ENCODE measurements at regions not wholly inside any gene's neighbourhood (a gene's known extent, or its start where the extent isn't known, plus 50 kb on each side); places are given as distances from the start of the nearest gene placed in this dataset.

GRCh38 chr10:130422366-130423324, 286.5 kb downstream of the GLRX3 start:
- no TSS peak for BruUV-seq (replicated peaks)
- ATAC-seq, result no peak
- ChIA-PET CTCF (no interaction called here), POLR2A (ENCODE audit: unreplicated experiment) (no interaction called here)
- no peak for DNase-seq
- no peak overlapping the region for H3K4me3 ChIP-seq (ENCODE audit: low read length)
- intact Hi-C loops (cut with micrococcal nuclease), result no loop called here
- no peaks in the 10 kb centered on the region for H3K36me3 ChIP-seq (ENCODE audit: low read depth, low read length)
- H3K4me1 ChIP-seq (ENCODE audit: insufficient read depth, low read length), result no peaks in the 10 kb centered on the region
- no peaks in the 10 kb centered on the region for H3K9me3 ChIP-seq (ENCODE audit: low read length)
- H3K27me3 ChIP-seq (ENCODE audit: low read length), result no peaks in the 10 kb centered on the region
- no peak overlapping the region for H2AFZ ChIP-seq (ENCODE audit: low read length)
- H4K20me1 ChIP-seq (ENCODE audit: low read length), result no peaks in the 10 kb centered on the region
- H3K79me2 ChIP-seq (ENCODE audit: low read length), result no peaks in the 10 kb centered on the region
- H3K9me2 ChIP-seq (replicated peaks; ENCODE audit: low read length), result no peaks in the 10 kb centered on the region
- no peaks in the 10 kb centered on the region for H3F3A ChIP-seq (ENCODE audit: low read length, unreplicated experiment)
- H3K27ac ChIP-seq (ENCODE audit: low read length), result no peak overlapping the region
- no peak for TF ChIP-seq EZH2phosphoT487 (IDR thresholded peaks at IDR 0.05; ENCODE audit: borderline replicate concordance, low read length)
- no peak for TF ChIP-seq CTCF (conservative IDR thresholded peaks at IDR 0.05; ENCODE audit: low read depth, low read length)
- no peak overlapping the region for H3K9ac ChIP-seq (ENCODE audit: low read length)
- H3K4me2 ChIP-seq (ENCODE audit: low read length), result no peak overlapping the region

- Histone ChIP-seq H3K9me2 (replicated peaks; ENCODE audit: low read length) (no peaks in the 10 kb centered on the region), H3K9ac (ENCODE audit: low read length) (no peak overlapping the region), H4K20me1 (ENCODE audit: low read length) (no peaks in the 10 kb centered on the region), H3K27ac (ENCODE audit: low read length) (no peak overlapping the region), H3K27me3 (ENCODE audit: low read length) (no peaks in the 10 kb centered on the region), H3K36me3 (ENCODE audit: low read depth, low read length) (no peaks in the 10 kb centered on the region), H3K4me2 (ENCODE audit: low read length) (no peak overlapping the region), H2AFZ (ENCODE audit: low read length) (no peak overlapping the region), H3K9me3 (ENCODE audit: low read length) (no peaks in the 10 kb centered on the region), H3F3A (ENCODE audit: low read length, unreplicated experiment) (no peaks in the 10 kb centered on the region), H3K4me3 (ENCODE audit: low read length) (no peak overlapping the region), H3K79me2 (ENCODE audit: low read length) (no peaks in the 10 kb centered on the region), H3K4me1 (ENCODE audit: insufficient read depth, low read length) (no peaks in the 10 kb centered on the region)
- TF ChIP-seq CTCF (conservative IDR thresholded peaks at IDR 0.05; ENCODE audit: low read depth, low read length) (no peak), EZH2phosphoT487 (IDR thresholded peaks at IDR 0.05; ENCODE audit: borderline replicate concordance, low read length) (no peak), EZH2 (IDR thresholded peaks at IDR 0.05; ENCODE audit: low read length, unreplicated experiment) (no peak)
- ChIA-PET CTCF (no interaction called here), POLR2A (ENCODE audit: unreplicated experiment) (no interaction called here)
- ATAC-seq (no peak), DNase-seq (no peak)
- no TSS peak for BruUV-seq (replicated peaks)
- intact Hi-C loops (cut with micrococcal nuclease), result no loop called here
Measured at GRCh38 chr10:130423455-130424305, 287.5 kb downstream of the GLRX3 start.
